Transverse colon (tissue), 4 donors: ENCODE measurements at regions not wholly inside any gene's neighbourhood (a gene's known extent, or its start where the extent isn't known, plus 50 kb on each side); places are given as distances from the start of the nearest gene placed in this dataset.

ENCODE experiments used
- CTCF ChIP-seq, 5 experiments: fragments of 200-600 bp in 3 of 5; fragments of 450-650 bp in 2 of 5; sonication (generic) in 3 of 5; IDR thresholded peaks; 1 replicate in 2 of 5; 2 replicates in 3 of 5; pipeline ENCODE4 v1.5.1; 2016 to 2017; ENCODE audit warnings: antibody characterized with exemption in 5 of 5, inconsistent platforms in 3 of 5, mild to moderate bottlenecking in 2 of 5, moderate library complexity in 1 of 5
- POLR2AphosphoS5 ChIP-seq, 3 donors: sonication (generic); formaldehyde crosslinking; IDR thresholded peaks; one replicate each; pipeline ENCODE4 v1.6.1; 2016; ENCODE audit warnings: antibody characterized with exemption in 3 of 3

DNA sequence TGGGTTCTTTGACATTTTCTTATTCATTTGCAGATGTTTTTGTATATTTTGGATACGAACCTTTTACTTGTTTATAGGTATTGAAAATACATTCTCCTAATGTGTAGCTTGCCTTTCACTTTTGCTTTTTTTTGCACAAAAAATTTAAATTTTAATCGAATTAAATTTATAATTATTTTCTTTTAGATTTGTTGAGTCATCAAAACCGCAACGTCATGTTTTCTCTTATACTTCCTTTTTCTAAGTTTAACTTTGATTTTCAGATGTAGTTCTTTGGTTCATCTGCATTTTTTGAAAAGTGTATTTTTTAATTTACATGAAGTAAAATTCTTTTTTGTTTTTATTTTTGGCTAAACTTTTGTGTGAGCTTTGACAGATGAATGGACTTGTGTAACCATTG, 243.7 kb upstream of the DPYD start:
- TF ChIP-seq CTCF (IDR thresholded peaks at IDR 0.05) (no peak), POLR2AphosphoS5 (IDR thresholded peaks at IDR 0.05) (no peak)
